ENCODE measurements at regions not wholly inside any gene's neighbourhood (a gene's known extent, or its start where the extent isn't known, plus 50 kb on each side); places are given as distances from the start of the nearest gene placed in this dataset.

DNA sequence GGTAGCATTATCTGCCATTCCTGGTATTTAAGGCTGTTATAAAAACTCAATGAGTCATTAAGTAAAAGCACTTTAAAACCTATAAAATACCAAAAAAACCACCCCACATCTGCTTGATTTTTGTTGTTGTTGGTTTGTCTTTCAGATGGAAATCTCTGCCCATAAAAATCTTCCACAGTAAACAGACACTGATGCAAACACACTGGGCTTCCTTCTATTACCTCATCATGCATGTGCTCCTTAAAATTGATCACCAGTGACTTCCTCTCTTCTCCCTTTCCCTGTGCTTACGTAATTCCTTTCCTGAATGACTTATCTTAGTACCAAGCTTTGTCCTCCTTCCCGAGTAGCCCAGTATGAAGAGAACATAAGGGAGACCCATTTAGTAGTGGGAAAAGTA is 167.2 kb downstream of the EVX1 start:
- no peaks in the 10 kb centered on the region for H3K4me1 ChIP-seq (ENCODE audit: insufficient read depth, low read length, poor library complexity, severe bottlenecking)
- H3K9ac ChIP-seq (ENCODE audit: low read depth, low read length, poor library complexity, severe bottlenecking), result no peak overlapping the region
- H3K9me2 ChIP-seq (replicated peaks; ENCODE audit: low read depth, low read length), result no peaks in the 10 kb centered on the region
- H4K20me1 ChIP-seq (ENCODE audit: insufficient read depth, low read length, poor library complexity, severe bottlenecking), result no peaks in the 10 kb centered on the region
- no peaks in the 10 kb centered on the region for H3K36me3 ChIP-seq (ENCODE audit: insufficient read depth, low read length)
- TF ChIP-seq, protein P1, sequence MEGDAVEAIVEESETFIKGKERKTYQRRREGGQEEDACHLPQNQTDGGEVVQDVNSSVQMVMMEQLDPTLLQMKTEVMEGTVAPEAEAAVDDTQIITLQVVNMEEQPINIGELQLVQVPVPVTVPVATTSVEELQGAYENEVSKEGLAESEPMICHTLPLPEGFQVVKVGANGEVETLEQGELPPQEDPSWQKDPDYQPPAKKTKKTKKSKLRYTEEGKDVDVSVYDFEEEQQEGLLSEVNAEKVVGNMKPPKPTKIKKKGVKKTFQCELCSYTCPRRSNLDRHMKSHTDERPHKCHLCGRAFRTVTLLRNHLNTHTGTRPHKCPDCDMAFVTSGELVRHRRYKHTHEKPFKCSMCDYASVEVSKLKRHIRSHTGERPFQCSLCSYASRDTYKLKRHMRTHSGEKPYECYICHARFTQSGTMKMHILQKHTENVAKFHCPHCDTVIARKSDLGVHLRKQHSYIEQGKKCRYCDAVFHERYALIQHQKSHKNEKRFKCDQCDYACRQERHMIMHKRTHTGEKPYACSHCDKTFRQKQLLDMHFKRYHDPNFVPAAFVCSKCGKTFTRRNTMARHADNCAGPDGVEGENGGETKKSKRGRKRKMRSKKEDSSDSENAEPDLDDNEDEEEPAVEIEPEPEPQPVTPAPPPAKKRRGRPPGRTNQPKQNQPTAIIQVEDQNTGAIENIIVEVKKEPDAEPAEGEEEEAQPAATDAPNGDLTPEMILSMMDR (conservative IDR thresholded peaks at IDR 0.05; ENCODE audit: low read length), result no peak
- TF ChIP-seq EZH2phosphoT487 (IDR thresholded peaks at IDR 0.05; ENCODE audit: borderline replicate concordance), result no peak
- no peaks in the 10 kb centered on the region for H3K27me3 ChIP-seq (ENCODE audit: insufficient read depth, low read length, poor library complexity, severe bottlenecking)
- no peak overlapping the region for H2AFZ ChIP-seq (ENCODE audit: low read length)
- no peaks in the 10 kb centered on the region for H3F3A ChIP-seq (ENCODE audit: low read depth)
- no peak overlapping the region for H3K4me3 ChIP-seq (ENCODE audit: low read length, poor library complexity, severe bottlenecking)
- no peak overlapping the region for H3K4me2 ChIP-seq (ENCODE audit: low read depth, low read length, poor library complexity, severe bottlenecking)
- no peaks in the 10 kb centered on the region for H3K79me2 ChIP-seq (ENCODE audit: insufficient read depth, low read length)
- H3K9me3 ChIP-seq (ENCODE audit: insufficient read depth, low read depth, low read length), result no peaks in the 10 kb centered on the region

DNA sequence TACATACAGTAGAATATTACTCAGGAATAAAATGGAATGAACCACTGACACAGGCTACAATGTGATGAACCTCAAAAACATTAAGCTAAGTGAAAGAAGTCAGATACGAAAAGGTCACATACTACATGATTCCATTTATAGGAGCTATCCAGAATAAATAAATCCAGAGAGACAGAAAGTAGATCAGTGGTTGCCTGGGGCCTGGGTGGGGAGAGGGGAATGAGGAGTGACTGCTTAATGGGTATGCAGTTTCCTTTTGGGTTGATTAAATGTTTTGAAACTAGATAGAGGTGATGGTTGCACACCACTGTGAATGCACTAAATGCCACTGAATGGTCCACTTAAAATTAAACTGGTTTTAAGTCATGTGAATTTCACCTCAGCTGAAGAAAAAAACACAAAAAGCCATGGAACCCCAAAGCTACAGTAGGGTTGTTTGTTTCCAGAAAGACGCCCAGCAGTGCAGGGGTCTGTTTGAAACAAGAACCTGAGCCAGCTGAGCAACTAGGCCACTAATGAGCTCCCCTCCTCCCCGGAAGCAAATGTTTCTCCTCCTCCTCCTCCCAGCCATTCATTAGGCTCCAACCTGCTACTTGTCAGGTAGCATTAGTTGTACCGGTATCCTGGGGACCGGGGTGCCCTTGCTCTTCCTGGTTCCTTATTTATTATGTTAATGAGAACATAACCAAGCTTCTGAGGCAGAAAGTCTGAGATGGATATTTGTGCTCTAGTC is 168.4 kb downstream of the EVX1 start:
- H3K9ac ChIP-seq (ENCODE audit: low read depth, low read length, poor library complexity, severe bottlenecking), result no peak overlapping the region
- no peaks in the 10 kb centered on the region for H3K36me3 ChIP-seq (ENCODE audit: insufficient read depth, low read length)
- no peaks in the 10 kb centered on the region for H3K4me1 ChIP-seq (ENCODE audit: insufficient read depth, low read length, poor library complexity, severe bottlenecking)
- no peaks in the 10 kb centered on the region for H3F3A ChIP-seq (ENCODE audit: low read depth)
- H2AFZ ChIP-seq (ENCODE audit: low read length), result no peak overlapping the region
- H4K20me1 ChIP-seq (ENCODE audit: insufficient read depth, low read length, poor library complexity, severe bottlenecking), result no peaks in the 10 kb centered on the region
- no peak overlapping the region for H3K4me2 ChIP-seq (ENCODE audit: low read depth, low read length, poor library complexity, severe bottlenecking)
- H3K27me3 ChIP-seq (ENCODE audit: insufficient read depth, low read length, poor library complexity, severe bottlenecking), result no peaks in the 10 kb centered on the region
- no peaks in the 10 kb centered on the region for H3K9me3 ChIP-seq (ENCODE audit: insufficient read depth, low read depth, low read length)
- no peaks in the 10 kb centered on the region for H3K9me2 ChIP-seq (replicated peaks; ENCODE audit: low read depth, low read length)
- H3K79me2 ChIP-seq (ENCODE audit: insufficient read depth, low read length), result no peaks in the 10 kb centered on the region
- H3K4me3 ChIP-seq (ENCODE audit: low read length, poor library complexity, severe bottlenecking), result no peak overlapping the region
- TF ChIP-seq, protein P1 (conservative IDR thresholded peaks at IDR 0.05; ENCODE audit: low read length), result no peak
- TF ChIP-seq EZH2phosphoT487 (IDR thresholded peaks at IDR 0.05; ENCODE audit: borderline replicate concordance), result no peak

DNA sequence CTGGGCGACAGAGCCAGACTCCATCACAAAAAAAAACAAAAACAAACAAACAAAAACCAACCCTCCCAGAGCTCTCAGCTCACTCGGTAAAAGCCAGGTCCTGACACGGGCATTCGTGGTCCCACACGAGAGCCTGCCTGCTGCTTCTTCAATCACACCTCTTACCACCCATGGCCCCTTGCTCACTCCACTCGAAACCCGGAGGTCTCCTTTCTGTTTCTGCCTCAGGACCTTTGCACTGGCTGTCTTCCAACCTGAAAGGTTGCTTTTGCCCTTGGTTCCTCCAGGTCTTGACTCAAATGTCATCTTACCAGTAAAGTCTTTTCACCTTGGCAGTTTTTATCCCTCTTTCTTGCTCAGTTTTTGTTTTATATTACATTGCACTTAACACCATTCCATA is 169.6 kb downstream of the EVX1 start:
- TF ChIP-seq, protein P1 (conservative IDR thresholded peaks at IDR 0.05; ENCODE audit: low read length), result no peak
- TF ChIP-seq EZH2phosphoT487 (IDR thresholded peaks at IDR 0.05; ENCODE audit: borderline replicate concordance), result no peak
- H3K9me3 ChIP-seq (ENCODE audit: insufficient read depth, low read depth, low read length), result no peaks in the 10 kb centered on the region

More for the DNA sequence above, 169.6 kb downstream of the EVX1 start:
- Histone ChIP-seq H3K27me3 (ENCODE audit: insufficient read depth, low read length, poor library complexity, severe bottlenecking) (no peaks in the 10 kb centered on the region), H4K20me1 (ENCODE audit: insufficient read depth, low read length, poor library complexity, severe bottlenecking) (no peaks in the 10 kb centered on the region), H3K36me3 (ENCODE audit: insufficient read depth, low read length) (no peaks in the 10 kb centered on the region), H3K79me2 (ENCODE audit: insufficient read depth, low read length) (no peaks in the 10 kb centered on the region), H2AFZ (ENCODE audit: low read length) (no peak overlapping the region), H3K4me3 (ENCODE audit: low read length, poor library complexity, severe bottlenecking) (no peak overlapping the region), H3K4me1 (ENCODE audit: insufficient read depth, low read length, poor library complexity, severe bottlenecking) (no peaks in the 10 kb centered on the region), H3K4me2 (ENCODE audit: low read depth, low read length, poor library complexity, severe bottlenecking) (no peak overlapping the region), H3F3A (ENCODE audit: low read depth) (no peaks in the 10 kb centered on the region), H3K9me2 (replicated peaks; ENCODE audit: low read depth, low read length) (no peaks in the 10 kb centered on the region), H3K9ac (ENCODE audit: low read depth, low read length, poor library complexity, severe bottlenecking) (no peak overlapping the region)
